WTC11 (cell line): ENCODE measurements at regions not wholly inside any gene's neighbourhood (a gene's known extent, or its start where the extent isn't known, plus 50 kb on each side); places are given as distances from the start of the nearest gene placed in this dataset.

ENCODE experiments used
- ATAC-seq: fragments of 200-7000 bp; cut with Tn5 transposase; 2 replicates; pipeline ENCODE4 v1.10.0; 2021; ENCODE audit warnings: mild to moderate bottlenecking, moderate library complexity
- CTCF ChIA-PET: fragments of 300-600 bp; sonication (Branson Sonifier 250); formaldehyde crosslinking; loops from one replicate; lab custom pipeline; 2021; ENCODE audit warnings: antibody characterized with exemption; lab: Charles Lee
- POLR2A ChIA-PET: fragments of 350-600 bp; sonication (Branson Sonifier 250); formaldehyde crosslinking; loops from one replicate; lab custom pipeline; 2021; ENCODE audit warnings: antibody characterized with exemption; lab: Charles Lee
- DNase-seq: peaks from one replicate; pipeline ENCODE4 v3.0.0; 2021; ENCODE audit warnings: low spot score
- H3K27ac Mint-ChIP-seq: 2 replicates; pipeline ENCODE4 v1.8.0; 2021; ENCODE audit warnings: mixed read lengths
- H3K27me3 Mint-ChIP-seq: 2 replicates; pipeline ENCODE4 v1.8.0; 2021; ENCODE audit warnings: low read depth, mild to moderate bottlenecking, moderate library complexity, mixed read lengths
- H3K36me3 Mint-ChIP-seq: 2 replicates; pipeline ENCODE4 v1.8.0; 2021; ENCODE audit warnings: mixed read lengths
- H3K4me1 Mint-ChIP-seq: 2 replicates; pipeline ENCODE4 v1.8.0; 2022; ENCODE audit warnings: mixed read lengths
- H3K4me3 Mint-ChIP-seq: 2 replicates; pipeline ENCODE4 v1.8.0; 2021; ENCODE audit warnings: mild to moderate bottlenecking, moderate library complexity, mixed read lengths
- H3K9me3 Mint-ChIP-seq: 2 replicates; pipeline ENCODE4 v1.8.0; 2021; ENCODE audit warnings: mixed read lengths
- CREB1 ChIP-seq: sonication (generic); formaldehyde crosslinking; IDR thresholded peaks from 2 replicates; pipeline ENCODE4 v1.8.0; 2023; ENCODE audit warnings: mild to moderate bottlenecking, missing genetic modification reagents
- ELF4 ChIP-seq: sonication (generic); formaldehyde crosslinking; IDR thresholded peaks from 2 replicates; pipeline ENCODE4 v1.8.1; 2022; ENCODE audit warnings: low read depth, mild to moderate bottlenecking, moderate library complexity, missing genetic modification reagents
- HMGA2 ChIP-seq: fragments of 250-450 bp; sonication (Bioruptor Pico); IDR thresholded peaks from 2 replicates; pipeline ENCODE4 v1.4.0; 2021; ENCODE audit warnings: mild to moderate bottlenecking, moderate library complexity
- KAT7 ChIP-seq: sonication (generic); formaldehyde crosslinking; IDR thresholded peaks from 2 replicates; pipeline ENCODE4 v1.8.1; 2023; ENCODE audit warnings: missing genetic modification reagents, mild to moderate bottlenecking, borderline replicate concordance
- MYBL2 ChIP-seq: sonication (generic); formaldehyde crosslinking; IDR thresholded peaks from 2 replicates; pipeline ENCODE4 v1.8.1; 2023; ENCODE audit warnings: mild to moderate bottlenecking, moderate library complexity, missing genetic modification reagents
- NFE2L1 ChIP-seq: sonication (generic); formaldehyde crosslinking; IDR thresholded peaks from 2 replicates; pipeline ENCODE4 v1.8.1; 2023; ENCODE audit warnings: missing genetic modification reagents
- OVOL2 ChIP-seq: fragments of 250-450 bp; sonication (Bioruptor Pico); IDR thresholded peaks from 2 replicates; pipeline ENCODE4 v1.9.0; 2021; ENCODE audit warnings: mild to moderate bottlenecking, borderline replicate concordance
- PREB ChIP-seq: sonication (generic); formaldehyde crosslinking; IDR thresholded peaks from 2 replicates; pipeline ENCODE4 v1.8.1; 2022; ENCODE audit warnings: mild to moderate bottlenecking, missing genetic modification reagents, moderate library complexity, borderline replicate concordance
- RELA ChIP-seq: sonication (generic); formaldehyde crosslinking; IDR thresholded peaks from 2 replicates; pipeline ENCODE4 v1.8.1; 2022; ENCODE audit warnings: missing genetic modification reagents, mild to moderate bottlenecking, borderline replicate concordance
- TCF7 ChIP-seq: sonication (generic); formaldehyde crosslinking; IDR thresholded peaks from 2 replicates; pipeline ENCODE4 v1.8.0; 2022; ENCODE audit warnings: mild to moderate bottlenecking, low read depth, missing genetic modification reagents, moderate library complexity
- TP53 ChIP-seq: sonication (generic); formaldehyde crosslinking; IDR thresholded peaks from 2 replicates; pipeline ENCODE4 v1.8.1; 2023; ENCODE audit warnings: mild to moderate bottlenecking, missing genetic modification reagents
- ZNF317 ChIP-seq: sonication (generic); formaldehyde crosslinking; IDR thresholded peaks from 2 replicates; pipeline ENCODE4 v1.8.1; 2023; ENCODE audit warnings: low read depth, mild to moderate bottlenecking, moderate library complexity, missing genetic modification reagents, borderline replicate concordance
- TF ChIP-seq, protein P1 (sequence below): sonication (generic); formaldehyde crosslinking; IDR thresholded peaks from 2 replicates; pipeline ENCODE4 v1.8.1; 2023; ENCODE audit warnings: mild to moderate bottlenecking, missing genetic modification reagents
- TF ChIP-seq, protein P2 (sequence below): sonication (generic); formaldehyde crosslinking; IDR thresholded peaks from 2 replicates; pipeline ENCODE4 v1.8.0; 2022; ENCODE audit warnings: mild to moderate bottlenecking, missing genetic modification reagents
- TF ChIP-seq, protein P3 (sequence below): sonication (generic); formaldehyde crosslinking; IDR thresholded peaks from 2 replicates; pipeline ENCODE4 v1.8.0; 2023; ENCODE audit warnings: missing genetic modification reagents
- TF ChIP-seq, protein P4 (sequence below): fragments of 250-450 bp; sonication (Bioruptor Pico); IDR thresholded peaks from 2 replicates; pipeline ENCODE4 v1.9.0; 2021; ENCODE audit warnings: mild to moderate bottlenecking
- TF ChIP-seq, protein P5 (sequence below): sonication (generic); formaldehyde crosslinking; IDR thresholded peaks from 2 replicates; pipeline ENCODE4 v1.8.1; 2022; ENCODE audit warnings: missing genetic modification reagents, borderline replicate concordance

GRCh38 chr1:58331156-58331555 is 215.4 kb downstream of the OMA1 start:
- Mint-ChIP-seq H3K4me1 (peaks cover 9% of the 10 kb centered on the region), H3K9me3 (peaks cover 5% of the 10 kb centered on the region; the same call in 1 of the 2 replicates), H3K27ac (no peak overlapping the region), H3K4me3 (no peak overlapping the region), H3K36me3 (no peaks in the 10 kb centered on the region), H3K27me3 (no peaks in the 10 kb centered on the region)
- no peak for ATAC-seq
- ChIA-PET POLR2A (no interaction called here), CTCF (no interaction called here)
- no peak for DNase-seq
- TF ChIP-seq HMGA2 (CRISPR knock-in tag) (no peak), PREB (no peak), NFE2L1 (no peak), ZNF317 (no peak)

GRCh38 chr1:58325866-58326265 is 220.7 kb downstream of the OMA1 start:
- ATAC-seq (peak; percentile 71), DNase-seq (no peak)
- Mint-ChIP-seq H3K9me3 (peaks cover 20% of the 10 kb centered on the region), H3K4me1 (peaks cover 4% of the 10 kb centered on the region; the same call in 1 of the 2 replicates), H3K27me3 (no peaks in the 10 kb centered on the region), H3K27ac (no peak overlapping the region), H3K36me3 (peaks cover 21% of the 10 kb centered on the region), H3K4me3 (no peak overlapping the region)
- CTCF ChIA-PET: interaction anchor here (1.0 kb wide), 1 partner anchor 122 kb away, joined by 5 read pairs; no protein-coding TSS in a partner anchor
- TF ChIP-seq, protein P1, sequence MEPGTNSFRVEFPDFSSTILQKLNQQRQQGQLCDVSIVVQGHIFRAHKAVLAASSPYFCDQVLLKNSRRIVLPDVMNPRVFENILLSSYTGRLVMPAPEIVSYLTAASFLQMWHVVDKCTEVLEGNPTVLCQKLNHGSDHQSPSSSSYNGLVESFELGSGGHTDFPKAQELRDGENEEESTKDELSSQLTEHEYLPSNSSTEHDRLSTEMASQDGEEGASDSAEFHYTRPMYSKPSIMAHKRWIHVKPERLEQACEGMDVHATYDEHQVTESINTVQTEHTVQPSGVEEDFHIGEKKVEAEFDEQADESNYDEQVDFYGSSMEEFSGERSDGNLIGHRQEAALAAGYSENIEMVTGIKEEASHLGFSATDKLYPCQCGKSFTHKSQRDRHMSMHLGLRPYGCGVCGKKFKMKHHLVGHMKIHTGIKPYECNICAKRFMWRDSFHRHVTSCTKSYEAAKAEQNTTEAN: no peak
- TF ChIP-seq RELA (CRISPR knock-in tag): no peak
- TF ChIP-seq, protein P2, sequence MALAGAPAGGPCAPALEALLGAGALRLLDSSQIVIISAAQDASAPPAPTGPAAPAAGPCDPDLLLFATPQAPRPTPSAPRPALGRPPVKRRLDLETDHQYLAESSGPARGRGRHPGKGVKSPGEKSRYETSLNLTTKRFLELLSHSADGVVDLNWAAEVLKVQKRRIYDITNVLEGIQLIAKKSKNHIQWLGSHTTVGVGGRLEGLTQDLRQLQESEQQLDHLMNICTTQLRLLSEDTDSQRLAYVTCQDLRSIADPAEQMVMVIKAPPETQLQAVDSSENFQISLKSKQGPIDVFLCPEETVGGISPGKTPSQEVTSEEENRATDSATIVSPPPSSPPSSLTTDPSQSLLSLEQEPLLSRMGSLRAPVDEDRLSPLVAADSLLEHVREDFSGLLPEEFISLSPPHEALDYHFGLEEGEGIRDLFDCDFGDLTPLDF (CRISPR knock-in tag): no peak
- no peak for TF ChIP-seq CREB1 (CRISPR knock-in tag)
- no peak for TF ChIP-seq ELF4 (CRISPR knock-in tag)
- TF ChIP-seq, protein P3, sequence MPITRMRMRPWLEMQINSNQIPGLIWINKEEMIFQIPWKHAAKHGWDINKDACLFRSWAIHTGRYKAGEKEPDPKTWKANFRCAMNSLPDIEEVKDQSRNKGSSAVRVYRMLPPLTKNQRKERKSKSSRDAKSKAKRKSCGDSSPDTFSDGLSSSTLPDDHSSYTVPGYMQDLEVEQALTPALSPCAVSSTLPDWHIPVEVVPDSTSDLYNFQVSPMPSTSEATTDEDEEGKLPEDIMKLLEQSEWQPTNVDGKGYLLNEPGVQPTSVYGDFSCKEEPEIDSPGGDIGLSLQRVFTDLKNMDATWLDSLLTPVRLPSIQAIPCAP (CRISPR knock-in tag): no peak
- TF ChIP-seq TP53 (CRISPR knock-in tag): no peak
- no peak for TF ChIP-seq OVOL2 (CRISPR knock-in tag)
- TF ChIP-seq, protein P4, sequence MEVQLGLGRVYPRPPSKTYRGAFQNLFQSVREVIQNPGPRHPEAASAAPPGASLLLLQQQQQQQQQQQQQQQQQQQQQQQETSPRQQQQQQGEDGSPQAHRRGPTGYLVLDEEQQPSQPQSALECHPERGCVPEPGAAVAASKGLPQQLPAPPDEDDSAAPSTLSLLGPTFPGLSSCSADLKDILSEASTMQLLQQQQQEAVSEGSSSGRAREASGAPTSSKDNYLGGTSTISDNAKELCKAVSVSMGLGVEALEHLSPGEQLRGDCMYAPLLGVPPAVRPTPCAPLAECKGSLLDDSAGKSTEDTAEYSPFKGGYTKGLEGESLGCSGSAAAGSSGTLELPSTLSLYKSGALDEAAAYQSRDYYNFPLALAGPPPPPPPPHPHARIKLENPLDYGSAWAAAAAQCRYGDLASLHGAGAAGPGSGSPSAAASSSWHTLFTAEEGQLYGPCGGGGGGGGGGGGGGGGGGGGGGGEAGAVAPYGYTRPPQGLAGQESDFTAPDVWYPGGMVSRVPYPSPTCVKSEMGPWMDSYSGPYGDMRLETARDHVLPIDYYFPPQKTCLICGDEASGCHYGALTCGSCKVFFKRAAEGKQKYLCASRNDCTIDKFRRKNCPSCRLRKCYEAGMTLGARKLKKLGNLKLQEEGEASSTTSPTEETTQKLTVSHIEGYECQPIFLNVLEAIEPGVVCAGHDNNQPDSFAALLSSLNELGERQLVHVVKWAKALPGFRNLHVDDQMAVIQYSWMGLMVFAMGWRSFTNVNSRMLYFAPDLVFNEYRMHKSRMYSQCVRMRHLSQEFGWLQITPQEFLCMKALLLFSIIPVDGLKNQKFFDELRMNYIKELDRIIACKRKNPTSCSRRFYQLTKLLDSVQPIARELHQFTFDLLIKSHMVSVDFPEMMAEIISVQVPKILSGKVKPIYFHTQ (CRISPR knock-in tag): no peak
- no peak for TF ChIP-seq TCF7
- no peak for TF ChIP-seq KAT7 (CRISPR knock-in tag)
- no peak for TF ChIP-seq MYBL2 (CRISPR knock-in tag)
- TF ChIP-seq, protein P5, sequence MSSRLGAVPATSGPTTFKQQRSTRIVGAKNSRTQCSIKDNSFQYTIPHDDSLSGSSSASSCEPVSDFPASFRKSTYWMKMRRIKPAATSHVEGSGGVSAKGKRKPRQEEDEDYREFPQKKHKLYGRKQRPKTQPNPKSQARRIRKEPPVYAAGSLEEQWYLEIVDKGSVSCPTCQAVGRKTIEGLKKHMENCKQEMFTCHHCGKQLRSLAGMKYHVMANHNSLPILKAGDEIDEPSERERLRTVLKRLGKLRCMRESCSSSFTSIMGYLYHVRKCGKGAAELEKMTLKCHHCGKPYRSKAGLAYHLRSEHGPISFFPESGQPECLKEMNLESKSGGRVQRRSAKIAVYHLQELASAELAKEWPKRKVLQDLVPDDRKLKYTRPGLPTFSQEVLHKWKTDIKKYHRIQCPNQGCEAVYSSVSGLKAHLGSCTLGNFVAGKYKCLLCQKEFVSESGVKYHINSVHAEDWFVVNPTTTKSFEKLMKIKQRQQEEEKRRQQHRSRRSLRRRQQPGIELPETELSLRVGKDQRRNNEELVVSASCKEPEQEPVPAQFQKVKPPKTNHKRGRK (CRISPR knock-in tag): no peak
- POLR2A ChIA-PET: no interaction called here
